PC-3 (cell line): ENCODE measurements at regions not wholly inside any gene's neighbourhood (a gene's known extent, or its start where the extent isn't known, plus 50 kb on each side); places are given as distances from the start of the nearest gene placed in this dataset.

Experiments used
- CTCF ChIP-seq: fragments of 300-600 bp; sonication (generic); conservative IDR thresholded peaks from 2 replicates; pipeline ENCODE4 v1.5.1; 2017; ENCODE audit warnings: antibody characterized with exemption, low read depth, mild to moderate bottlenecking, low read length
- EZH2 ChIP-seq: fragments of 300-600 bp; sonication (generic); IDR thresholded peaks from one replicate; pipeline ENCODE4 v1.6.1; 2017; ENCODE audit warnings: antibody characterized with exemption, mild to moderate bottlenecking, low read length; ENCODE audit not compliant: unreplicated experiment
- EZH2phosphoT487 ChIP-seq: fragments of 300-600 bp; sonication (generic); IDR thresholded peaks from 2 replicates; pipeline ENCODE4 v1.6.1; 2018; ENCODE audit warnings: mild to moderate bottlenecking, antibody characterized with exemption, low read length, borderline replicate concordance

DNA sequence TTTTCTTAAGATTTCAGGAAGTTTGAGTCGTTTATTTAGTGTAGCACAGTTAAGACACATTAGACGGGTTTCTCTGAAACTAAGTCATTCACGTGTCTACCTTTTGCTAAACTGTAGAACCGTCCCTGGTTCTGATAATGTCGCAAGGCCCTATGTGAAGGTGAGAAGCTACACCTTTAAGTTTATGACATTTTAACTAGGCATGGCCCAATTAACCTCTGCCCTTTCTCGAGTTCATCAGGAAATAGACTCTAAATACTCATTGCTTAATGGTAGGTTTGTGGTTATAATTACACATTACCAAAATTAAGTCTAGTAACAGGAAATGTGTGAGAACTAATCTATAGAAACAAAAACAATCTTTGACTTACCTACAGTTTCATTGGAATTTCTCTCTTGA is 126.6 kb upstream of the FZD8 start:
- TF ChIP-seq CTCF, result no peak
- TF ChIP-seq EZH2, result no peak
- TF ChIP-seq EZH2phosphoT487, result no peak
